ENCODE measurements at regions not wholly inside any gene's neighbourhood (a gene's known extent, or its start where the extent isn't known, plus 50 kb on each side); places are given as distances from the start of the nearest gene placed in this dataset.

DNA sequence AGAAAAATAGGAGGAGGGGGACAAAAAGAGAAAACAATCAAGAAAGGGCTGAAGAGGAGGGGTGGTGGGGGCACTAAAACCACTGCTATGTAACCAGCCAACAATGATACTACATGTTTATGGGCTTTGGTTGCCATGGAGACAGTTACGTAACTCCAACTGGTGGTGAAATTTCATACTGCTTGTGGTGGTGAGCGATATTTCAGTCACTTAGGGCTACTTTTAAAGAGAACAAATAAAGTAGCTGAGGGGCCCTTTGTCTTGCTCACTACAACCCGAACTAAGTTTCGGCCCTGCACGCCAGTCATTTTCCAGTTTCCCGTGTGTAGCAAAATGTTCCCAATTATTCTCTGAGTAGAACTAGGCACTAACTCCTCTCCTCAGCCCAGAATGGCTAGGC is 275.2 kb upstream of the EDA2R start:
- no peak for DNase-seq (ENCODE audit: extremely low spot score in 2 of 2)
- Histone ChIP-seq H3K27ac (peak overlapping the region; percentile 33), H3K27me3 (no peaks in the 10 kb centered on the region), H3K9me3 (no peaks in the 10 kb centered on the region), H3K4me3 (no peak overlapping the region), H3K4me1 (peaks cover 6% of the 10 kb centered on the region), H3K36me3 (no peaks in the 10 kb centered on the region)
- TF ChIP-seq, protein P1, sequence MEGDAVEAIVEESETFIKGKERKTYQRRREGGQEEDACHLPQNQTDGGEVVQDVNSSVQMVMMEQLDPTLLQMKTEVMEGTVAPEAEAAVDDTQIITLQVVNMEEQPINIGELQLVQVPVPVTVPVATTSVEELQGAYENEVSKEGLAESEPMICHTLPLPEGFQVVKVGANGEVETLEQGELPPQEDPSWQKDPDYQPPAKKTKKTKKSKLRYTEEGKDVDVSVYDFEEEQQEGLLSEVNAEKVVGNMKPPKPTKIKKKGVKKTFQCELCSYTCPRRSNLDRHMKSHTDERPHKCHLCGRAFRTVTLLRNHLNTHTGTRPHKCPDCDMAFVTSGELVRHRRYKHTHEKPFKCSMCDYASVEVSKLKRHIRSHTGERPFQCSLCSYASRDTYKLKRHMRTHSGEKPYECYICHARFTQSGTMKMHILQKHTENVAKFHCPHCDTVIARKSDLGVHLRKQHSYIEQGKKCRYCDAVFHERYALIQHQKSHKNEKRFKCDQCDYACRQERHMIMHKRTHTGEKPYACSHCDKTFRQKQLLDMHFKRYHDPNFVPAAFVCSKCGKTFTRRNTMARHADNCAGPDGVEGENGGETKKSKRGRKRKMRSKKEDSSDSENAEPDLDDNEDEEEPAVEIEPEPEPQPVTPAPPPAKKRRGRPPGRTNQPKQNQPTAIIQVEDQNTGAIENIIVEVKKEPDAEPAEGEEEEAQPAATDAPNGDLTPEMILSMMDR (IDR thresholded peaks at IDR 0.05), result peak in 1 of 3 experiments; percentile 19
- no peak for TF ChIP-seq POLR2A (IDR thresholded peaks at IDR 0.05)
- intact Hi-C loops (cut with DNase I), result no loop called here

DNA sequence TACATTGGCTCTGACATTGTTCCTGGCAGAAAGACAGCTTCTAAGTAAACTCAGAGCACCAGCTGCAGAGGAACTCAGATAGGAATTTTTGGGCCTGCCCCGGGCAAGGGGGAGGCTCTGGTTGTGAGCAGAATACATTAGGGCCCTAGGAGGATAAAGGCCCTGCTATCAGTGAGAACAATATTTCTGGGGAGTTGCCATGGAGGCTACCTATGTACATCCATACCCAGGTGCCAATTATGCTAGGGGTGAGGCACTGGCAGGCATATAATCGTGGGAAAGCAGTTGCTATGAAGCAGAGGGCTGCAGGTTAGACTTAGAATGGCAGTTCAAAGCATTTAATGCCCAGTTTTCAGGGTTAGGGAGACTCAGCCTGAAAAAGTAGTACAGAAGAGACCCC is 273.5 kb upstream of the EDA2R start:
- H3K36me3 ChIP-seq, result no peaks in the 10 kb centered on the region
- no peak overlapping the region for H3K4me3 ChIP-seq
- H3K4me1 ChIP-seq, result peaks cover 6% of the 10 kb centered on the region
- no peaks in the 10 kb centered on the region for H3K9me3 ChIP-seq
- no peak overlapping the region for H3K27ac ChIP-seq
- TF ChIP-seq, protein P1 (IDR thresholded peaks at IDR 0.05), result no peak
- no peak for TF ChIP-seq POLR2A (IDR thresholded peaks at IDR 0.05)
- TF ChIP-seq POLR2AphosphoS5 (IDR thresholded peaks at IDR 0.05; ENCODE audit: insufficient read depth in 1 of 2, low read depth in 1 of 2), result no peak
- no peak for DNase-seq (ENCODE audit: extremely low spot score in 2 of 2)
- intact Hi-C loops (cut with DNase I), result no loop called here
- H3K27me3 ChIP-seq, result no peaks in the 10 kb centered on the region

DNA sequence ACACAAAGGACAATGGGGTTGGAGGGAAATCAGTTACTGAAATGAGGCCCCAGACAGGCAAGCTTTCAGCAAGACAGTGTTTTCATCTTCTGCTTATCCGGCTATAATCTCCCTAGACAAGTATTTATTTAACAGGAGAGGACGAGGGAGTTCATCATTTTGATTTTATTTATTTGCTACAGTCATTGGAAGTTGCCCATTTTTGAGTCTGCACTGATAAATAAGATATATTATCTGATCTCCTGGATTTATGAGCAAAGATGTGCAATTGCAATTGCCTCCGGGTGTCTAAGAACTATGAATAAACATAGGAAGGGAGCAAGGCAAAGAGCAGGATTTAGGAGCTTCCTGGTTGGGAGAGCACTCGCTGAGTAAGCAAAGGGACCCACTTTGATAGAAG is 263.2 kb upstream of the EDA2R start:
- Histone ChIP-seq H3K4me3 (no peak overlapping the region), H3K27ac (no peak overlapping the region), H3K4me1 (no peaks in the 10 kb centered on the region), H3K9me3 (no peaks in the 10 kb centered on the region), H3K36me3 (no peaks in the 10 kb centered on the region), H3K27me3 (no peaks in the 10 kb centered on the region)
- intact Hi-C loops (cut with DNase I), result no loop called here
- TF ChIP-seq POLR2AphosphoS5 (IDR thresholded peaks at IDR 0.05; ENCODE audit: insufficient read depth in 1 of 2, low read depth in 1 of 2), result no peak
- TF ChIP-seq, protein P1 (IDR thresholded peaks at IDR 0.05), result no peak
- TF ChIP-seq POLR2A (IDR thresholded peaks at IDR 0.05), result no peak
- no peak for DNase-seq (ENCODE audit: extremely low spot score in 2 of 2)

DNA sequence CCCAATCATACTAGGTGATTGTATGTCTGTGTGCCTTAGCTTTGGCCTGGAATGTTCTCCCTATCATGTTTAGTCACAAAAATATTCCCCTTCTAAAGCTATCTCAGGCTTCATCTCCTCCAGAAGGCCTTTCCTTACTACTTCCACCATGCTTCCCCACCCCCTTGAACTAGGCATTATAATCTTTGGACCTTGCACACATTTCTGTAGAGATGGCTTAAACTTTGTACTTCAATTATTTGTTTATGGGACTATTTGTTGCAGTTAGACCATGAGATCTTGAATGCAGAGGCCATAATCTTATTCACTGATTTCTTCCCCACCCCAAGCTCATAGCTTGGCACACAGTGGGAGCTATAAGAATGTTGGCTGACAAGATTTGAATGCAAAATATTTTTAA is 262.0 kb upstream of the EDA2R start:
- TF ChIP-seq POLR2AphosphoS5 (IDR thresholded peaks at IDR 0.05; ENCODE audit: insufficient read depth in 1 of 2, low read depth in 1 of 2) (no peak), POLR2A (IDR thresholded peaks at IDR 0.05) (no peak)
- TF ChIP-seq, protein P1 (IDR thresholded peaks at IDR 0.05), result no peak
- no peaks in the 10 kb centered on the region for H3K4me1 ChIP-seq
- DNase-seq (ENCODE audit: extremely low spot score in 2 of 2), result no peak
- intact Hi-C loops (cut with DNase I), result no loop called here
- H3K36me3 ChIP-seq, result no peaks in the 10 kb centered on the region
- no peaks in the 10 kb centered on the region for H3K27me3 ChIP-seq
- H3K4me3 ChIP-seq, result no peak overlapping the region
- no peak overlapping the region for H3K27ac ChIP-seq
- no peaks in the 10 kb centered on the region for H3K9me3 ChIP-seq

DNA sequence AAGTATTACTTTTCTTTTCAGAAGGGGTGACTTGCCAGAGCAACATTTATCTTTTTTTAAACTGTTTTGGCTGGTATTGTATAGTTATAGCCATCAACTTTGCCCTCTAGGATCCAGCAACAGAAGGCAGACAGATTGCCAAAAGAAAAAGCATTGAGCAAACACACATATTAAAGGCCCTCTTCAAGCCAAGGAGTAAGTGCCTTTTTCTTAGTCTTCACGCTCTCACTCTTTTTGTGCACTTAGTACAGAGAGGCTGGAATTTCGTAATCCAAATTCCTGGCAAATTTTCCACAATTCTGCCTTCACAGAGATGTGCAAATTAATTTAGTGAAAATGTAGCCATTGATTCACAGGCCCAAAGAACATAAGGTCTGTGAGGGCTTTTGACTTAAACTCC is 253.1 kb upstream of the EDA2R start:
- Histone ChIP-seq H3K4me1 (no peaks in the 10 kb centered on the region), H3K9me3 (no peaks in the 10 kb centered on the region), H3K27me3 (no peaks in the 10 kb centered on the region), H3K27ac (no peak overlapping the region), H3K4me3 (no peak overlapping the region), H3K36me3 (no peaks in the 10 kb centered on the region)
- intact Hi-C loops (cut with DNase I), result no loop called here
- no peak for DNase-seq (ENCODE audit: extremely low spot score in 2 of 2)
- no peak for TF ChIP-seq POLR2AphosphoS5 (IDR thresholded peaks at IDR 0.05; ENCODE audit: insufficient read depth in 1 of 2, low read depth in 1 of 2)
- no peak for TF ChIP-seq POLR2A (IDR thresholded peaks at IDR 0.05)
- TF ChIP-seq, protein P1 (IDR thresholded peaks at IDR 0.05), result no peak
